ENCODE measurements at regions not wholly inside any gene's neighbourhood (a gene's known extent, or its start where the extent isn't known, plus 50 kb on each side); places are given as distances from the start of the nearest gene placed in this dataset.

GRCh38 chr3:30241721-30242120 is 364.7 kb upstream of the TGFBR2 start:
- DNase-seq (ENCODE audit: extremely low spot score in 2 of 2): no peak
- Histone ChIP-seq H3K4me3 (no peak overlapping the region), H3K27ac (no peak overlapping the region), H3K27me3 (no peaks in the 10 kb centered on the region), H3K36me3 (no peaks in the 10 kb centered on the region), H3K4me1 (peaks cover 18% of the 10 kb centered on the region), H3K9me3 (no peaks in the 10 kb centered on the region)
- intact Hi-C loops (cut with DNase I): no loop called here
- TF ChIP-seq CTCF (IDR thresholded peaks at IDR 0.05) (no peak), POLR2A (IDR thresholded peaks at IDR 0.05) (no peak), POLR2AphosphoS5 (IDR thresholded peaks at IDR 0.05; ENCODE audit: insufficient read depth in 1 of 2, low read depth in 1 of 2) (no peak)

DNA sequence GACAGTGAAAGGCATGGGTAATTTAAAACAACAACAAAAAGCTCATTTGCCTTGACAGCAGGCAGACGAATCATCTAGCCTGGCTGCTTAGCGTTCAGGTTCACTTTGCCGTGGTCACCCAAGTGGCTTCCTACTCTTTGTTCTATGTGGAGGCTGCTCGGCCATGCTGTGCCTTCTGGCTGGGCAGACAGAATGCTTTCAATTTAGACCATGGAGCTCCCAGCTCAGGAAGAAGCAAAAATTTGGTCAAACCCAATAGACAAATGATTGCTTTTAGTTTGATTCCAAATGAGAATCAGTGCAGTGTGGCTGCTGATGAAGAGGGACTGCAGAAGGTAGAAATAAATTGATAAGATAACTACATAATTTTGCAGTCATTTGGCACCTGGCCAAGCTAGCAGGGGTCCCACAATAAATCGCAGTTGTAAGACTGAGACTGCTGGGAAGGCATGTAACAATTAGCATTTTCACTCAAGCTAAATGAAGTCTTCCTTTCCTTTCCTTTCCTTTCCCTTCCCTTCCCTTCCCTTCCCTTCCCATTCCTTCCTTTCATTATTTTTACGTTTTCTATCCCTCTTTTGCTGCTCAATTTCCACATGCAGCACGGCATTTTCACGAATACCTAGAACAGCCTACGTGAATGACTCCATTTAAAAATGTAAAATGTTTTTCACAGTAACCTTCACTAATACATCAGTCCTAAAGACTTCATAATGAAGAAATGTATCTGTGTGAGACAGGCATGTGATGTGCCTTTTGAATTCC is 360.4 kb upstream of the TGFBR2 start:
- H3K27ac ChIP-seq: no peak overlapping the region
- intact Hi-C loops (cut with DNase I): no loop called here

GRCh38 chr3:30248423-30248822 is 358.0 kb upstream of the TGFBR2 start:
- Histone ChIP-seq H3K4me3 (no peak overlapping the region), H3K27me3 (no peaks in the 10 kb centered on the region), H3K27ac (no peak overlapping the region), H3K9me3 (no peaks in the 10 kb centered on the region), H3K4me1 (no peaks in the 10 kb centered on the region), H3K36me3 (no peaks in the 10 kb centered on the region)
- intact Hi-C loops (cut with DNase I): no loop called here
- no peak for TF ChIP-seq CTCF (IDR thresholded peaks at IDR 0.05)
- no peak for TF ChIP-seq POLR2A (IDR thresholded peaks at IDR 0.05)
- TF ChIP-seq POLR2AphosphoS5 (IDR thresholded peaks at IDR 0.05; ENCODE audit: insufficient read depth in 1 of 2, low read depth in 1 of 2): no peak
- no peak for DNase-seq (ENCODE audit: extremely low spot score in 2 of 2)

More for the DNA sequence above, 360.4 kb upstream of the TGFBR2 start:
- H3K9me3 ChIP-seq: no peaks in the 10 kb centered on the region
- H3K36me3 ChIP-seq: no peaks in the 10 kb centered on the region
- H3K4me1 ChIP-seq: peaks cover 2% of the 10 kb centered on the region
- DNase-seq (ENCODE audit: extremely low spot score in 2 of 2): no peak
- H3K4me3 ChIP-seq: no peak overlapping the region
- TF ChIP-seq CTCF (IDR thresholded peaks at IDR 0.05) (no peak), POLR2AphosphoS5 (IDR thresholded peaks at IDR 0.05; ENCODE audit: insufficient read depth in 1 of 2, low read depth in 1 of 2) (no peak), POLR2A (IDR thresholded peaks at IDR 0.05) (no peak)
- no peaks in the 10 kb centered on the region for H3K27me3 ChIP-seq

GRCh38 chr3:30252474-30252873 is 353.9 kb upstream of the TGFBR2 start:
- TF ChIP-seq POLR2AphosphoS5 (IDR thresholded peaks at IDR 0.05; ENCODE audit: insufficient read depth in 1 of 2, low read depth in 1 of 2): no peak
- TF ChIP-seq CTCF (IDR thresholded peaks at IDR 0.05): no peak
- no peak for TF ChIP-seq POLR2A (IDR thresholded peaks at IDR 0.05)
- Histone ChIP-seq H3K27ac (no peak overlapping the region), H3K27me3 (no peaks in the 10 kb centered on the region), H3K4me1 (no peaks in the 10 kb centered on the region), H3K9me3 (no peaks in the 10 kb centered on the region), H3K36me3 (no peaks in the 10 kb centered on the region), H3K4me3 (no peak overlapping the region)
- no peak for DNase-seq (ENCODE audit: extremely low spot score in 2 of 2)
- intact Hi-C loops (cut with DNase I): no loop called here

- intact Hi-C loops (cut with DNase I): no loop called here
- no peak for TF ChIP-seq POLR2A (IDR thresholded peaks at IDR 0.05)
- no peak for TF ChIP-seq POLR2AphosphoS5 (IDR thresholded peaks at IDR 0.05; ENCODE audit: insufficient read depth in 1 of 2, low read depth in 1 of 2)
- TF ChIP-seq CTCF (IDR thresholded peaks at IDR 0.05): no peak
- Histone ChIP-seq H3K4me3 (no peak overlapping the region), H3K36me3 (no peaks in the 10 kb centered on the region), H3K27me3 (no peaks in the 10 kb centered on the region), H3K4me1 (no peaks in the 10 kb centered on the region), H3K27ac (no peak overlapping the region), H3K9me3 (no peaks in the 10 kb centered on the region)
- no peak for DNase-seq (ENCODE audit: extremely low spot score in 2 of 2)
Observed at GRCh38 chr3:30253832-30254231, 352.6 kb upstream of the TGFBR2 start.
